Ishikawa (cell line): ENCODE measurements at regions not wholly inside any gene's neighbourhood (a gene's known extent, or its start where the extent isn't known, plus 50 kb on each side); places are given as distances from the start of the nearest gene placed in this dataset.

ENCODE experiments used
- CEBPB ChIP-seq: IDR thresholded peaks from 2 replicates; pipeline ENCODE4 v1.6.1; 2012
- CREB1 ChIP-seq: IDR thresholded peaks from 2 replicates; pipeline ENCODE4 v1.6.1; 2012; ENCODE audit warnings: low read depth
- EGR1 ChIP-seq: IDR thresholded peaks from 2 replicates; pipeline ENCODE4 v1.6.1; 2012
- EP300 ChIP-seq: IDR thresholded peaks from 2 replicates; pipeline ENCODE4 v1.6.1; 2012; ENCODE audit warnings: borderline replicate concordance
- FOXM1 ChIP-seq: IDR thresholded peaks from 2 replicates; pipeline ENCODE4 v1.6.1; 2012; ENCODE audit warnings: low read depth, borderline replicate concordance
- NFIC ChIP-seq: IDR thresholded peaks from 2 replicates; pipeline ENCODE4 v1.6.1; 2012
- RAD21 ChIP-seq: IDR thresholded peaks from 2 replicates; pipeline ENCODE4 v1.6.1; 2012; ENCODE audit warnings: low read depth
- TAF1 ChIP-seq: IDR thresholded peaks from 2 replicates; pipeline ENCODE4 v1.6.1; 2012; ENCODE audit warnings: low read depth, mild to moderate bottlenecking
- TCF12 ChIP-seq: IDR thresholded peaks from 2 replicates; pipeline ENCODE4 v1.6.1; 2012; ENCODE audit warnings: low read depth
- TEAD4 ChIP-seq: IDR thresholded peaks from 2 replicates; pipeline ENCODE4 v1.6.1; 2012
- YY1 ChIP-seq: IDR thresholded peaks from 2 replicates; pipeline ENCODE4 v1.6.1; 2012; ENCODE audit warnings: low read depth
- ZBTB7A ChIP-seq: IDR thresholded peaks from 2 replicates; pipeline ENCODE4 v1.6.1; 2012; ENCODE audit warnings: low read depth
- TF ChIP-seq, protein P1 (sequence below): IDR thresholded peaks from 2 replicates; pipeline ENCODE4 v1.6.1; 2012
- TF ChIP-seq, protein P2 (sequence below): IDR thresholded peaks from 2 replicates; pipeline ENCODE4 v1.6.1; 2012
- TF ChIP-seq, protein P3 (sequence below): IDR thresholded peaks from 2 replicates; pipeline ENCODE4 v1.6.1; 2012; ENCODE audit warnings: low read depth, mild to moderate bottlenecking

DNA sequence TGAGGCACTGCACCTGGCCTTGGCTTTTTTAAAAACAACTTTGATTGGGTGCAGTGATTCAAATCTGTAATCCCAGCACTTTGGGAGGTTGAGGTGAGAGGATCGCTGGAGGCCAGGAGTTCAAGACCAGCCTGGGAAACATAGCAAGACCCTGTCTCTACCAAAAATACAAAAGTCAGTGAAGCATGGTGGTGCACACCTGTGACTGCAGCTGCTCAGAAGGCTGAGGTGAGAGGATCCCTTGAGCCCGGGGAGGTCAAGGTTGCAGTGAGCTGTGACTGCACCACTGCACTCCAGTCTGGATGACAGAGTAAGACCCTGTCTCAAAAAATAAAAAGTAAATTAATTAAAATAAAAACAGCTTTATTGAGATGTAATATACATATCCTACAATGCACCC lies 84.9 kb downstream of the NPTX2 start:
- TF ChIP-seq CEBPB, result no peak
- TF ChIP-seq ZBTB7A, result no peak

DNA sequence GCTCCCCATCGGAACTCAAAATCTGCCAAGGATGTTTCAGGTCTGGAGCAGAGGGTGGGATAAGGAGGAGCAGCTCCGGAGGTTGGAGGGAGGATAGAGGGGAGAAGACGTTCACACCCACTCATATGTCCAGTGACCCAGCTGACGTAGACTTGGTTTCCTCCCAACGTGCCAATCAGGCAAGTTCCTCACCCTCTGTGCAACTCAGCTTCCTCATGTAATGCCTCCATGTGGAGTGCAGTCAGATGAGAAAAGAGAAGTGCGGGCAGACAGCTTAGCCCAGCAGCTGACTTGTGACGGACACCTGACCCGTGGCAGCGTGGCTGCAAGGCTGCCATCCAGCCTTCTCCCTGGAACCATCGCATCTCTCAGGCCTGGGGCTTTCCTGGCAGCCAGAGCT lies 86.8 kb downstream of the NPTX2 start:
- TF ChIP-seq, protein P1, sequence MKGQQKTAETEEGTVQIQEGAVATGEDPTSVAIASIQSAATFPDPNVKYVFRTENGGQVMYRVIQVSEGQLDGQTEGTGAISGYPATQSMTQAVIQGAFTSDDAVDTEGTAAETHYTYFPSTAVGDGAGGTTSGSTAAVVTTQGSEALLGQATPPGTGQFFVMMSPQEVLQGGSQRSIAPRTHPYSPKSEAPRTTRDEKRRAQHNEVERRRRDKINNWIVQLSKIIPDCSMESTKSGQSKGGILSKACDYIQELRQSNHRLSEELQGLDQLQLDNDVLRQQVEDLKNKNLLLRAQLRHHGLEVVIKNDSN, result no peak
- TF ChIP-seq, protein P2, sequence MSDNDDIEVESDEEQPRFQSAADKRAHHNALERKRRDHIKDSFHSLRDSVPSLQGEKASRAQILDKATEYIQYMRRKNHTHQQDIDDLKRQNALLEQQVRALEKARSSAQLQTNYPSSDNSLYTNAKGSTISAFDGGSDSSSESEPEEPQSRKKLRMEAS, result no peak
- TF ChIP-seq RAD21, result no peak
- TF ChIP-seq TCF12, result no peak
- TF ChIP-seq, protein P3, sequence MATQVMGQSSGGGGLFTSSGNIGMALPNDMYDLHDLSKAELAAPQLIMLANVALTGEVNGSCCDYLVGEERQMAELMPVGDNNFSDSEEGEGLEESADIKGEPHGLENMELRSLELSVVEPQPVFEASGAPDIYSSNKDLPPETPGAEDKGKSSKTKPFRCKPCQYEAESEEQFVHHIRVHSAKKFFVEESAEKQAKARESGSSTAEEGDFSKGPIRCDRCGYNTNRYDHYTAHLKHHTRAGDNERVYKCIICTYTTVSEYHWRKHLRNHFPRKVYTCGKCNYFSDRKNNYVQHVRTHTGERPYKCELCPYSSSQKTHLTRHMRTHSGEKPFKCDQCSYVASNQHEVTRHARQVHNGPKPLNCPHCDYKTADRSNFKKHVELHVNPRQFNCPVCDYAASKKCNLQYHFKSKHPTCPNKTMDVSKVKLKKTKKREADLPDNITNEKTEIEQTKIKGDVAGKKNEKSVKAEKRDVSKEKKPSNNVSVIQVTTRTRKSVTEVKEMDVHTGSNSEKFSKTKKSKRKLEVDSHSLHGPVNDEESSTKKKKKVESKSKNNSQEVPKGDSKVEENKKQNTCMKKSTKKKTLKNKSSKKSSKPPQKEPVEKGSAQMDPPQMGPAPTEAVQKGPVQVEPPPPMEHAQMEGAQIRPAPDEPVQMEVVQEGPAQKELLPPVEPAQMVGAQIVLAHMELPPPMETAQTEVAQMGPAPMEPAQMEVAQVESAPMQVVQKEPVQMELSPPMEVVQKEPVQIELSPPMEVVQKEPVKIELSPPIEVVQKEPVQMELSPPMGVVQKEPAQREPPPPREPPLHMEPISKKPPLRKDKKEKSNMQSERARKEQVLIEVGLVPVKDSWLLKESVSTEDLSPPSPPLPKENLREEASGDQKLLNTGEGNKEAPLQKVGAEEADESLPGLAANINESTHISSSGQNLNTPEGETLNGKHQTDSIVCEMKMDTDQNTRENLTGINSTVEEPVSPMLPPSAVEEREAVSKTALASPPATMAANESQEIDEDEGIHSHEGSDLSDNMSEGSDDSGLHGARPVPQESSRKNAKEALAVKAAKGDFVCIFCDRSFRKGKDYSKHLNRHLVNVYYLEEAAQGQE, result no peak
- TF ChIP-seq EP300, result no peak
- no peak for TF ChIP-seq CREB1
- no peak for TF ChIP-seq TEAD4
- TF ChIP-seq NFIC, result no peak
- TF ChIP-seq FOXM1, result no peak

DNA sequence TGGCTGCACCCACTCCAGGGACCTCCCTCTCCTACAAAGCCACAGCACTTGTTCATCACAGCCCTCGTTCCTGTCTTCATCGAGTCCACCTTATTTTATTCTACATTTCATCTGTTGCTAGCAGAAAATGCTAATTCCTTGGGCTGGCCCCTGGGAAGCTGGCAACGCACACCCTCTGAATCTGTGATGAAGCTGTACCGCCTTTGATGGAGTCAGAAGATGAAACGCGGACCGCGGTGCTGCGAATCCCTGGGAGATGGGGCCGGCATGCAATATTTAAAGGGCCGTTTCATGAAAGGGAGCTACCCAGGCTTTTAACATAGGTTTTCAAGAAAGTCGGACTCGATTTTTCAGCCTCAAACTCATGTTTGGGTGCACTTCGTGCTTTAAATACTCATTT lies 88.5 kb downstream of the NPTX2 start:
- TF ChIP-seq, protein P1, result no peak
- no peak for TF ChIP-seq EP300
- no peak for TF ChIP-seq EGR1
- no peak for TF ChIP-seq TAF1
- no peak for TF ChIP-seq ZBTB7A
- TF ChIP-seq TCF12, result no peak
- no peak for TF ChIP-seq NFIC
- TF ChIP-seq, protein P3, result no peak
- TF ChIP-seq, protein P2, result no peak
- no peak for TF ChIP-seq CEBPB
- no peak for TF ChIP-seq RAD21
- no peak for TF ChIP-seq YY1

DNA sequence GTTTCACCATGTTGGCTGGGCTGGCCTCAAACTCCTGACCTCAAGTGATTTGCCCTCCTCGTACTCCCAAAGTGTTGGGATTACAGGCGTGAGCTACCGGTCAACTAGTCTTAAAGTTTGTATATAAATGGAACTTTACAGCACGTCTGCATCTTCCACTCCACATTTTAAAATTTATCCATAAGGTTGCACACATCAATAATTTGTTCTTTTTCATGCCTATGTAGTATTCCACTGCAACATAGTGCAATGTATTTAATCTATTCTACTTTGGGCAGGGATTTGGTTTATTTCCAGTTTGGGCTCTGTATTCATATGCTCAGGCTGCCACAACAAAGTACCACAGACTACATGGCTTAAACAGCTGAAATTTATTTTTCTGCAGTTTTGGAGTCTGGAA lies 90.0 kb downstream of the NPTX2 start:
- no peak for TF ChIP-seq TAF1
- TF ChIP-seq, protein P2, result no peak
- TF ChIP-seq YY1, result no peak
- TF ChIP-seq, protein P1, result no peak
- TF ChIP-seq NFIC, result no peak
- TF ChIP-seq TCF12, result no peak
- no peak for TF ChIP-seq EGR1
- no peak for TF ChIP-seq CEBPB
- no peak for TF ChIP-seq EP300
- TF ChIP-seq, protein P3, result no peak
- TF ChIP-seq FOXM1, result no peak
- TF ChIP-seq CREB1, result no peak
- no peak for TF ChIP-seq ZBTB7A
- no peak for TF ChIP-seq TEAD4
- no peak for TF ChIP-seq RAD21
